Putamen (tissue), 1 donor: ENCODE measurements at regions not wholly inside any gene's neighbourhood (a gene's known extent, or its start where the extent isn't known, plus 50 kb on each side); places are given as distances from the start of the nearest gene placed in this dataset.

Experiments used
- DNase-seq: peaks from one replicate; pipeline ENCODE4 v3.0.0-alpha.2; 2016; ENCODE audit warnings: low spot score

- DNase-seq, result no peak
These were observed 1062.5 kb upstream of the PCDH9 start for GRCh38 chr13:68292601-68293000.

- DNase-seq, result no peak
These were observed 1061.5 kb upstream of the PCDH9 start for GRCh38 chr13:68291595-68291994.

- DNase-seq, result no peak
These were observed 1045.6 kb upstream of the PCDH9 start for GRCh38 chr13:68275758-68276157.

- DNase-seq, result no peak
These were observed 1042.5 kb upstream of the PCDH9 start for GRCh38 chr13:68272652-68273051.

GRCh38 chr13:68264692-68265091 is 1034.6 kb upstream of the PCDH9 start:
- no peak for DNase-seq

DNA sequence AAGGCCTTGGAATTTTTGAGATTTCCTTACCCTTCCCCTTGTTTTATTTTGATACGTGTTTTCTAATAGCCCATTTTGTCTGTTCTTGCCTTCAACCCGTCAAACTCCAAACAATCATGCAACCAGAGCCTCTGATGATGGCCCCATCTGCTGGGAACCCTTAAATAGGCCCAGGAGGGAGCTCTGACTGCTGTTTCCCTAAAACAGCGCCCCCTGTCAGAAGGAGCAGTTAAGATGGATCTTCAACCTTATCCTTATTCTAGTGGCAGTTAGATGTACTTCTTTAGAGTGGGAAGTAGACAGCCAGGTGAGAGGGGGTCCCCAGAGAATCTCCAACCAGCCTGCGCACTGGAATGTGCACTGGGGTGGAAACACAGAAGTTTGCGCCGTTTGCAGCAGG is 1031.0 kb upstream of the PCDH9 start:
- DNase-seq, result no peak

GRCh38 chr13:68257111-68257842 is 1027.1 kb upstream of the PCDH9 start:
- DNase-seq, result no peak

DNA sequence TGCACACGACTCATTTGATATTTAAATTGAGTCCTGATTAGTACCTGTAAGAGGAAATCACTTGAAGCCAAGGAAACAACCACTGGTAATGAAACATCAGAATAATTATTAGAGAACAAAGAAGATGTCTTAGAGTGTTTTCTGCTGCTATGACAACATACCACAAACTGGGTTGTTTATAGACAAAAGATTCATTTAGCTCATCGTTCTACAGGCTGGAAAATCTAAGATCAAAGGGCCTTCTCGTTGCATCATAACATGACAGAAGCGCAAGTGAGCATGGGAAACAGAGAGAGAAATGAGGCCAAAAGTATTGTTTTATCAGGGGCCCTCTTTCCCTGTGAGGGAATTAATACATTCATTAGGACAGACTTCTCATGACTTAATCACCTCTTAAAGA is 1024.0 kb upstream of the PCDH9 start:
- no peak for DNase-seq

DNA sequence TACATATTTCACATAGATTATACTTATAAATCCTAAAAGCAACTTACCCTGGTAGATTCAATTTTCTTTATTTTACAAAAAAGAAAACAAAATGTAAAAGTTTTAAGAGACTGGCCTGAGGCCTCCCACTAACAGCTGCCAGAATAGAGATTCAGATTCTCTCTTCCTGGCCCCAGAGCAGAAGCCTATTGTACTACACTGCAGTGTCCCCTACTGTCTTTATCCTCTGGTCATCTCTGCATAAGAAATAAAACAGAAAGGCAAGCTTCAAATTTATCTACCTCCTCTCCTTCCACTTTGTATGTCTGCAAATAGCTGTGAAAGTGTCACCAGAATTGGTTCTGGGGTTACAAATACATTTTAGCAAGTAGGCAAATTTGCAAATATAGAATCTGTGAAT is 1004.1 kb upstream of the PCDH9 start:
- no peak for DNase-seq

GRCh38 chr13:68232351-68233130 is 1002.4 kb upstream of the PCDH9 start:
- no peak for DNase-seq

DNA sequence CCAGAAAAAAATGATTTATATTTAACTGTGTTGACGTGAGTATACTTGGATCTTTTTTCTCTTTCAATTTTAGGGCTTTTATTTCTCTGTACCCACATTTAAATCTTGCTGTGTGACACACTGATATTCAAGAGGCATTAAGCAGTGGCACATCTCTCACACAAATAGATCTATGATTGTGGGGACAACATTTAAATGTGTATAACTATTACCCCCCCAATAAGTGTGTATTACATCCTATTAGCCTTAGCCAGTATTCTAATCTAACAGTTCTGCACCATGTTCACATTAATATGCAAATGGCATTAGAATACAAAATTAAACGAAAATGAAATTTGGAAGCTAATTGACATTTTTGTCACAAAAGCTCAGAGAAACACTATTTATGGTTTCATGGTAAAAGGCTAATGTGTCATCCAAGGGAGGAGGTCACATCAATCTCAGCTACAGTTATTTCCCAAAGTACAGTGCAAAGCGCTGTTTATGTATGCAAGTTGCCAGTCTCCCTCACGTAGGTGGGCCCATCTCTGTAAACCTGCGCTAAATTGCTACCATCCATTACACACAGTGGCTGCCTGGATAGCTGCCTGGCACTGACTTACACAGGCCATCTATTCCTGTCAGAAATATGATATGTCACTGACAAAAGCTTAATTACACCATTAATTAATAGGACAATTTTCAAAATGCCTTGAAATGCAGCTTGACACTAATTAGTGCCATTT is 984.7 kb upstream of the PCDH9 start:
- DNase-seq, result no peak

DNA sequence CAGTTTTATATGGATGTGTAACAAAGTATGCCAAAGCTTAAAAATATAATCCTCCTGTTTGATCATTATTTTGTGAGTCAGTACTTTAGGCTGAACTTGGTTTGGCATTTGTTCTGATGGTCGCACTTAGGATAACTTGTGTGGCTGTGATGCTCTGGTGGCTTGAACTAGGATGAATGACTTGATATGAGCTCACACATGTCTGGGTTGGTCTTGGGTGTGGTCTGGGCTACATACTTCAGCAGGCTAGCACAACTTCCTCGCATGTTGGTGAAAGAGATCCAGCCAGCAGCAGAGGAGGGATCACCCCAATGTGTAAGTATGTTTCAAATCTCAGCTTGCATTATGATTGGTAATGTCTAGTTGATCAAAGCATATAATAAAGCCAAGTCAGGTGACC is 969.1 kb upstream of the PCDH9 start:
- no peak for DNase-seq

GRCh38 chr13:68190818-68191217 is 960.7 kb upstream of the PCDH9 start:
- no peak for DNase-seq

DNA sequence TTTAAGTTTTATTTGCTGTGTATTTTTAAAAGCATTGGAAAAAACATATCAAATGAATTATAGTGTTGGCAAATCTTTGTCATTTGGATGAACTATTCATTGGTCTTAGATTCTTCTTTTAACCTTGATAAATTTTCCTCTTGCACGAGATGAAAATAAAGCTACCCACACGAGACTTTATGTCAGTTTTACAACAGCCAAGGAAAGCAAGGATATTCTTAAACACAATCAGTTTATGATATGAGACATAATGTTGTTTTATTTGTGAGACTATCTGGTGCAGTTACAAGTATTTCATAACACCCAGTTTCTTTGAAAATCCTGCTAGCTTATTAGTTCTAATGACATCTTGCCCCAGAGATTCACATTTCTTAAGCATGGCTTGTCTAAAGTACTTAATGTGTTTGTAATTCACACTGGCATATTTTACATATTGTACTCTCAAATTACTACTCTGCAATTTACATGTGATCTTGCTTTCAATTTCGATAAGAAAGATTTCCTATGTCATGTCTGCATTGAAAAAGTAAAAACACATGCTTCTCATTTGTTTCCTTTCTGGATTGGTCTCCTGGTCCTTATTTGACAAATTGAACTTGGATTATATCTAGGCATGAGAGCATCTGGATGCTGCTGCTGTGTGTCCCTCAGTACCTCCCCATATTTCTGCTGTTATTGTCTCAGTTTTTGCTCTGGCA is 955.5 kb upstream of the PCDH9 start:
- no peak for DNase-seq

- DNase-seq, result no peak
These were observed 946.3 kb upstream of the PCDH9 start for GRCh38 chr13:68176475-68176874.

GRCh38 chr13:68174893-68175292 is 944.8 kb upstream of the PCDH9 start:
- DNase-seq, result no peak

DNA sequence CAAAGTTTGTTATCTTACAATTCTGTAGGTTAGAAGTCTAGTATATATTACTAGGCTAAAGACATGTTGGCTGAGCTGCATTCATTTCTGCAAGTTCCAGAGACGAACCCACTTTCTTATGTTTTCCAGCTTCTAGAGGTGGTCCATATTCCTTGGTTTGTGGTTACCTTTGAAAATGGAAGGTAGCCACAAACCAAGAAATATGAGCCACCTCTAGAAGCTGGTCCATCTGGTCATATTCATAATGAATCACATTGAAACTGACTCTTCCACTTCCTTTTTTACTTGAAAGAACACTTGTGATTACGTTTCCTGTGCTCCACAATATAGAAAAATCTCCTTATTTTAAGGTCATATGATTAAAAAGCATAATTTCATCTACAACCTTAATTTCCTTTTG is 943.0 kb upstream of the PCDH9 start:
- DNase-seq, result no peak

DNA sequence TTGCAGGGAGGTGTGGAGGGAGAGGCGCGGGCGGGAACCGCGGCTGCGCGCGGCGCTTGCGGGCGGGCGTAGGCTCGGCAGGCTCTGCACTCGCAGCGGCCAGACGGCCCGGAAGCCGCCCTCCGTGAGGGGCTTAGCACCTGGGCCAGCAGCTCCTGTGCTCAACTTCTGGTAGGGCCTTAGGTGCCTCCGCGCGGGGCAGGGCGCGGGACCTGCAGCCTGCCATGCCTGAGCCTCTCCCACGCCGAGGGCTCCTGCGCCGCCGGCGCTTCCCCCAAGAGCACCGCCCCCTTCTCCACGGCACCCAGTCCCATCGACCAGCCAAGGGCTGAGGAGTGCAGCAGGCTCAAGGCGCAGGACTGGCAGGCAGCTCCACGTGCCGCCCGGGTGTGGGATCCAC is 940.8 kb upstream of the PCDH9 start:
- no peak for DNase-seq

DNA sequence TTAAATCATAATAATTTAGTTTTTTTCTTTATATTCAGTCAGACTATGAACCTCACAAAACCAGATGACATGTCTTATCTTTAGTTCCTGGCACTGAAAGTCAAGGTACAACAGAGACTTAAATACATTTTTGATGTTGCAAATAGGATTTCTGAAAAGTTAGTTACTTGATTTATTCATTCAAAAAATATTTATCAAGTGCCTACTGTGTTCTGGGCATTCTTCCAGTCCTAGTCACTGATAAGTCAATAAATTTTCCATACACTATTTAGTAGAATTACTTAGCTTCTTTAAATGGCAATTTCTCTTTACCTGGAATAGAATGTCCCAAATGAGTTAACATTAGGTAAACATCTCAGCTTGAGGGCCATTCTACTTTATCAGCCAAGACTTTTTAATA is 938.3 kb upstream of the PCDH9 start:
- DNase-seq, result no peak

DNA sequence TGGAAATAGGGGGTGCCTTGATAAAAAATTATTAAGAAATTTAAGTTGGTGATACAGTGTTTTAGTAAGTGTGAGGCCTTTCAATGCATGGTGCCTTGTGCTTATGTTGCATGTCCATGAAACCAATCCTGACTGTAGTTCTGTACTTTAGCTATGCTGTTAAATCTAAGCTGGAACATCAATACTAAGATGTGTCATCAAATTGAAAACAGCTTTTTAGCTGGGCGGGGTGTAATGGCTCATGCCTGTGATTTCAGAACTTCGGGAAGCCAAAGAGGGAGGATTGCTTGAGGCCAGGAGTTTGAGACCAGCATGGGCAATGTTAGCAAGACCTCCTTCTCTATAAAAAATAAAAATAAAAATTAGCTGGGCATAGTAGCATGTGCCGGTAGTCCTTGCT is 930.3 kb upstream of the PCDH9 start:
- DNase-seq, result no peak

DNA sequence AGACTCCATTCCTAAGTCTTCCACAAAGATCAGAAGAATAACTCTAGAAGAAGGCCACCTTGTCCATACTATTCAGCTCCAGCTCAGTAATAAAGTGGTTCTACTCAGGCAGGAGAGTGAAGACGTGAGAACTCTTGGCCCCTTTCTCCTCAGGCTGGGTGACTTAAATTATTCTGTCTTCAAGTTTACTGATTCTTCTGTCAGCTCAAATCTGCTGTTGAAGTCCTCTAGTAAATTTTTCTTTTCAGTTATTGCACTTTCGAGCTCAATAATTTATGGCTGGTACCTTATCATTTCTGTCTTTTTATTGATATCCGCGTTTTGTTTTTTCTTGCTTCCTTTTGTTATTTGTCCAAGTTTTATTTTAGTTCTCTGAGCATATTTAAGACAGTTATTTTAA is 922.3 kb upstream of the PCDH9 start:
- no peak for DNase-seq

GRCh38 chr13:68145852-68146251 is 915.7 kb upstream of the PCDH9 start:
- no peak for DNase-seq
